Skin of body (tissue), 1 donor: ENCODE measurements at regions not wholly inside any gene's neighbourhood (a gene's known extent, or its start where the extent isn't known, plus 50 kb on each side); places are given as distances from the start of the nearest gene placed in this dataset.

Source experiments
- DNase-seq: peaks from one replicate; lab custom pipeline; 2025; lab: John Stamatoyannopoulos, UW

GRCh38 chr13:107275312-107275711 is 707.4 kb upstream of the ARGLU1 start:
- DNase-seq, result no peak

DNA sequence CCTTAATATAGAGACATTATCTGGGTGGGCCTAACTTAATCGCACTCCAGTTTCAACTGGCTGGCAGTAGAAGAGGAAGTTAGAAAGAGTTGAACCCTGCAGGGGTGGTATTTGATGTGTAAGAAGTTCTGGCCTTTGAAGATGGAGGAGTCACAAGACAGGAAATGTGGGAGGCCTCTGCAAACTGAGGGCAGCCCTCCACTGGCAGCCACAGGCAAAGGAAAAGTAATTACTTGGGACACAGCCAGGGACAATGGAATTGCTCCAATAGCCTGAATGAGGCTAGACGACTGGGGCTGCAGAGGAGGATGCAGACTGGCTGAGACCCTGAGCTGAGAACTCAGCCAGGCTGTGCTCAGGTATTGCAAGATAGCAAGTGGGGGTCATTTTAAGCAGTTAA is 703.3 kb upstream of the ARGLU1 start:
- no peak for DNase-seq

GRCh38 chr13:107266657-107267056 is 698.7 kb upstream of the ARGLU1 start:
- no peak for DNase-seq

- no peak for DNase-seq
Measured at GRCh38 chr13:107258599-107259187, 690.8 kb upstream of the ARGLU1 start.

DNA sequence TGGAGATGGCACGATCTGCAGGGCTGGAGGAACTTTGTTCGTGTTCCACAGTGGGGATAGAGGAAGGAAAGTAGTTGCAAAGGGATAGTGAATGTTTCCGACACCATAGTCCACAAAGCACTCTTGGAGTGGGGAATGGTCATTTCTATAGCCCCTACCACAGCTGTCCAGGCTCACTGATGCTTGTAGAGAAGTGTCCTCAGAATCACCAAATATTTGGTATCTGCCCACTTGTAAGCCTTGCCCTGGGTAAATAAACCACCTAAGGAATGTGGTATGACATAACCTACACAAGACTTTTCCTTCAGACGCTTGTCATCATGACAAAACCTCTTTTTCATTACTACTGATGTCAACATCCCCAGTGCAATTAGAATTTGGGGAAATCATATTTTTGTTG is 686.5 kb upstream of the ARGLU1 start:
- DNase-seq, result no peak

GRCh38 chr13:107252428-107252827 is 684.5 kb upstream of the ARGLU1 start:
- no peak for DNase-seq

DNA sequence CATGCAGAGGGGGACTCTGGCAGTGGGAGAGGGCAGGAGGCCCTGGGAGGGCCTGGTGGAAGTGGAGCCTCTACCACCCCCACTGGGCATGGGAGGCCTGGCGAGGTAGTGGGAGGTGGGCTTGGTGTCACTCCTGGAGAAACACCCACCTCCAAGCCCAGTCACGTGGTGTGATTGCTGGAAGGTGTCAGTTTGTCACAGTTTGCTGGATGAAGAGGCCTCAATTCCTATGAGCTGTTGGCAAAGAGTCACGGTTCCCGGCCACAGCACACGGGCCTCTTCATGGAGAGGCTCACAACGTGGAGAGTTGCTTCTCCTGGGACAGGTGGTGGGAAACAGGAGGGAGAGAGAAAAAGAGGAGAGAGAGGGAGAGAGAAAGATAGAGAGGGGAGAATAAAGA is 684.1 kb upstream of the ARGLU1 start:
- DNase-seq, result no peak

DNA sequence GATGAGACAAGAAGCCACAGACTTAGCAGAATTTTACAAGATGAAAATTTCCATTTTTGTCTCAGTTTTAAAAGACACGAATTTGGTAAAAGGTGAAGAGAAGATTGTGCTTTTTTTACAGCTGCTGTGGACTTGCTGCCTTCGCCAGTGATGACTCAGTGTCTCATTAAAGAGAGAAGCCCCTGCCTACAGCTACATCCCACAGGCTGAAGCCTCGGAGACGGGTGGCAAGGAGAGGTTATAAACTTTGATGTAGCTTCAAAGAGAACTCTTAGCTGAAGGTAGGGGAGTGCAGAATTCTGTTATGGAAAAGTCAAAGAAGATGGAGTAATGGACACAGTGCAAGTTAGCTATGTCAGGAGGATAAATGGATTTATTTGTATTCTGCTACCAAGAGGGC is 683.4 kb upstream of the ARGLU1 start:
- DNase-seq, result no peak

GRCh38 chr13:107250628-107251027 is 682.7 kb upstream of the ARGLU1 start:
- DNase-seq, result no peak

GRCh38 chr13:107244241-107244640 is 676.3 kb upstream of the ARGLU1 start:
- no peak for DNase-seq

- no peak for DNase-seq
Measured at GRCh38 chr13:107242138-107242537, 674.2 kb upstream of the ARGLU1 start.

- DNase-seq, result no peak
Measured at GRCh38 chr13:107241381-107241780, 673.4 kb upstream of the ARGLU1 start.

GRCh38 chr13:107239213-107239612 is 671.3 kb upstream of the ARGLU1 start:
- DNase-seq, result no peak

DNA sequence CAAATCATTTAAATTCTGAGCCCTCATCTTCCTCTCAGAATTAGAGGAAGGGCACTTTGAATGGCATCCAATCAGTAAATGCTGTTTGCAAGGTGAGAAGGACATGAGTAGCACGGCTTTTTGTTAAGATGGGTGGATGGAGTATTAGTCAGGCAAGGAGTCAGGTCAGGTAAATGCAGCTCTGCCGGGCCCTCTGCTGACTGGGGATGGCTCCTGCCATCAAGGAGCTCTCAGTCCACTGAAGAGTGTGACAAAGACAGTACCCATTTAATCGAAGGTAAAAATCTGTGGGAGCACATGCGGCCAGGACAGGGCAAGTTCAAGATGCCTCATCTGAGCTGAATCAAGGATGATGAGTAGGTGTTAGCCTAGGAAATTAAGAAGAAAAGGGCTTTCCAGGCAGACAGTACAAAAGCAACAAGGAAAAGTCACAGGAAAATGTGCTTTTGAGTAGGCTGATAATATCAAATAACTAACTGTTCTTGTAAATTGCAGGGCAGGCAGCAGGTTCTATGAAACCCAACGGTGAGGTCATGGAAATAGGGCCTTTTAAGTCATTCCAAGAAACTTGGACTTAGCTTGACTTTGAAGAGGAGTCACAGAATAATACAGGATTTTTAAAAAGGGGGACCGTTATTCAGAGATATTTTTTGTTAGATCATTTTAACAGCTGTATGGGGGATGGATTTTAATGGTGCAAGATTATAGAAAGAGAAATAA is 670.5 kb upstream of the ARGLU1 start:
- DNase-seq, result no peak

DNA sequence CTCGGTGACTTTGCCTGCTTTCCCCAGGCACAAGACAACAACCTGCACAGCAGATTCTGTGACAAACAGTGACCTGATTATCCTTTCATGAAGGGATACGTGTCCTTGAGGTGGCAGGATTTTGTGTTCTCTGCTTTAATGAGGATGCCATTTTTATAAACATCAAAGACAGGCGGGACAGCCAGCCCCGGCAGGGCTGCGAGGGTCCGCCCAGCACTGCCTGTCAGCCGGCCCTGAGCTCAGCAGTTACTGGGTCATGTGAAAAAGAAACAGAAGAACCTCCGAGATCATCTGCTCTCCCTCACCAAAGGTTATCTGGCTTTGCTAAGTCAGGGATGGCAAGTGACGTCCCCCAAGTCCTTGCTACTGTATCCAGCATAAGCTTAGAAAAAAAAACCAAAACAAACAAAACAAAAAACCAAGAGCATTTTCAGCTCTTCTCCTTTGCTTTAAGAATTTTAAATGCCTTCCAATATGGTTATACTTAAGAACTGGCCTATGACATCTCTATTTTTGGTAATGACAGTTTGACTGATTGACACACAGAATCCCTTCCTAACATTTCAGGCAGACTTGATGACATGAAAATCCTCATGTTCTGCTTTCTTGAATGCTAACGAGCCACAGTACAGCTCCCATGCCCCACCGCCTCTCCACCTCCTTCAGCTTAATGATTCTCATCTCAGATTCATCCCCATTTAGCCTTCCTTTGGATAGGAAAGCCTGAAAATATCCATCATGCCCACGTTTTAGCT is 666.6 kb upstream of the ARGLU1 start:
- DNase-seq, result no peak

DNA sequence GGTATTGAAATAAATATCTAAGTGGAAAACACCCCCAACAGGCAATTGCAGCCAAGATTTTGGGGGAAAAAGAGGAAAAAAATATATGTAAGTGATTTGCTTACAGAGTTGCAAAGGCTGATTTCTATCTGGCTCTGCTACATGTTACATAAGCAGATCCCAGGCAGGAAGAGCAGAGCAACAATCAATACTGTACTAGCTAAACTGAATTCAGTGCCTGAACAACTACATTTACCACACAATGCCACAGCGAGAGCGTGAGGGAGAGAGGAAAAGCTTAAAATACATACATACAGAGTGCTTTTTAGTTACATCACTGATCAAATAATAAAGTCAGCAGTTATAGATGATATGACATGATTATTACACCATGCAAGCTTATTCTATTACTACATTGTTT is 665.6 kb upstream of the ARGLU1 start:
- DNase-seq, result no peak

- DNase-seq, result no peak
Measured at GRCh38 chr13:107231944-107232343, 664.0 kb upstream of the ARGLU1 start.

DNA sequence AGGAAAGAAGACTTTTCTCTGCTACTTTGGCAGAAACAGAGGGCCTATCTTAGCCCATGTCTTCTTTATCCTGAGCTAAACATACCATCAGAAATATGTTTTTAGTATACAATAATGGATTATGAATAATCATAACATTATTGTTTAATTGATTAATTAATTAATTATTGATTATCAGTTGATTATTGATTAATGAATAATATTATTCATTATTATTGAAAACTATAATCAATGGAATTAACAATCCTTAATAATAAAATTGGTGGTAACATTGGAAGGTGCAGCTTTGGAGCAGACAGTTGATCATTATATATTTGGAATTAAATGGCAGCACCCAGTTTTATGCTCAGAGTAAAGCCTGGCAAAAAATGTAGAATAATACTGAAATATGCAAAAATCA is 655.9 kb upstream of the ARGLU1 start:
- no peak for DNase-seq

DNA sequence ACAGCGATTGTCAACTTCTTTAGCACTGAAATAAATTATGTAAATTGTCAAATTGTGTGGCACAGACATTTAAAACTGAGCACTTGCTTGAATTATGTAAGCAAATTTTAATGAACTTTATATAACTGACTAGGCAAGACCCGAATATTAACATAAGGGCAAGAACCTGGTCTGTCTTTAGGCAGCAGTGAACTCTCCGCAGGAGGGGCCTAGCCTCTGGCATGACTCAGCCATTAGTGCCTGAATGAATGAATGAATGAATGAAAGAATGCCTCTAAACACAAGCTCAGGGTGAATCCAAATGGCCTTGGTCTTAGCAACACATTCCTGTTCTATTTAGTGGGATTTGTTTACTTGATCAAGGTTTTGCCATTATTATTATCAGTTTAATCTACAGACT is 654.7 kb upstream of the ARGLU1 start:
- DNase-seq, result no peak

- DNase-seq, result no peak
Measured at GRCh38 chr13:107220245-107220644, 652.3 kb upstream of the ARGLU1 start.

DNA sequence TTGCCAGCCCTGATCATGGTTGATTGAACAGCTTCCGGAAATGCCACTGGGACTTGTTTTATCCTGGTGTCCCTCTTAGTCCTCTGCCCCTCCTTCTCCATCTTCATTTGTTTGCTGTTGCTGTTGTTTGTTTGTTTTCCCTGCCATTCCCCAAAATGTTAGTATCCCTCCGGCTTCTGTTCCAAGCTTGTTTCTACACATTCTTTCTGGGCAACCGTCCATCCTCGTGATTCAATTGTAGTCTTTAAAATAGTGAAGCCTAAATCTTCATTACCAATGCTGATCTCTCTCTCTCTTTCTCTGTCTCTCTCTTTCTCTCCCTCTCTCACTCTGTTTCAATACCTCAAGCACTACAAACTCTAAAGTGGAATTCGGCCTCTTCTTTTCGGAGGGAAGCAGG is 649.3 kb upstream of the ARGLU1 start:
- DNase-seq, result no peak

DNA sequence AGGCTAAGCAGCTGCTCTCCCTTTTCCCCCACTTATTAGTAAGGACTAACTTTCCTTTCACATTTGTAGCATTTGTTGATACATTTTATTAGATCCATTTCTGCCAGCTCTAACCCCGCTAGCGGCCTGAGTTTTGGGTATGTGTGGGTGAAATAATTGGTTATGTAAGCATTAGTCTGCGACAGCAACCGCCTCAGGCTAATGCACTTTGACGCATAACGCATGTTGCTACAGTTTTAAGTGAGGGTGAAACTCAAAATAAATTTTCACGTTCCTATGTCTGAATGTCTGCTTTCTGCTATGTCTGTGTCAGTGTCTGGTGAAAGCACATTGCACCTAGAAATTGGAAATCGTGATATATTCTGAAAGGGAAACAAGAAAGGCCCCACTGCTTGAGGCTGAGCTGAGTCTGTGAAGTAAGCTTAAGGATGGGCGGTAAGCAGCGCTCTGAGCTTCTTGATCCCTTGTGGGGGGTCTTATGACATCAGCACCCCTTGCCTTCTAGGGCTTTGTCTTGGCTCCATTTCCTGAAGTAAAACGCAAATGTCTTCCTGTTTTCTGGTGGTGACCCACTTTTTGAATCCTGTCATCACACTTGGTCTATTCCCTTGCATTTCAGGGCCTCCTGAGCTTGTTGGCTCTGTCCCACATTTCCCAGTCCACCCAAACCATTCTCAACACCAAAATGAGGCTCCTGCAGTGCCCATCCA is 648.3 kb upstream of the ARGLU1 start:
- DNase-seq, result no peak
